Mucosa of descending colon (tissue), 3 donors: ENCODE measurements at regions not wholly inside any gene's neighbourhood (a gene's known extent, or its start where the extent isn't known, plus 50 kb on each side); places are given as distances from the start of the nearest gene placed in this dataset.
A peak's percentile ranks its signal among the peaks of the same experiment; 100 is the strongest.

Experiments
- ATAC-seq: fragments of 200-7000 bp; cut with Tn5 transposase; one replicate; pipeline ENCODE4 v1.9.1; 2020; ENCODE audit warnings: mild to moderate bottlenecking, moderate library complexity
- DNase-seq, 3 donors: peaks; one replicate each; pipeline ENCODE4 v3.0.0-alpha.2; 2020
- H3K36me3 ChIP-seq: fragments of 200-600 bp; one replicate; pipeline ENCODE4 v1.8.0; 2021; ENCODE audit warnings: low read depth, mild to moderate bottlenecking
- H3K4me1 ChIP-seq: fragments of 200-600 bp; one replicate; pipeline ENCODE4 v1.8.0; 2021; ENCODE audit warnings: low read depth, mild to moderate bottlenecking
- H3K4me3 ChIP-seq: fragments of 200-600 bp; one replicate; pipeline ENCODE4 v1.8.0; 2021; ENCODE audit warnings: mild to moderate bottlenecking
- H3K9me3 ChIP-seq: fragments of 200-600 bp; one replicate; pipeline ENCODE4 v1.8.0; 2021; ENCODE audit warnings: mild to moderate bottlenecking
- CTCF ChIP-seq: fragments of 200-600 bp; IDR thresholded peaks from one replicate; pipeline ENCODE4 v1.8.0; 2022; ENCODE audit warnings: antibody characterized with exemption, mild to moderate bottlenecking
- intact Hi-C, 2 donors: fragments of 100-400 bp; cut with DNase I in 1 of 2; cut with micrococcal nuclease in 1 of 2; formaldehyde crosslinking; loops; one replicate each; pipeline versions ENCODE4 v1.11.0 to v1.11.1; 2022; cut with DNase I, micrococcal nuclease
- donor health status: DM: no; HTN: no; CAD: no; lungs with moderate emphysema.
- donor health status: DM: no; HTN: no; CAD: no.
- donor health status: DM: no; HTN: yes; CAD: no.

- H3K4me3 ChIP-seq: no peak overlapping the region
- intact Hi-C loops: no loop called here
- DNase-seq (no peak), ATAC-seq (no peak)
- TF ChIP-seq CTCF: no peak
- peaks cover 5% of the 10 kb centered on the region for H3K4me1 ChIP-seq
- H3K36me3 ChIP-seq: no peaks in the 10 kb centered on the region
- no peaks in the 10 kb centered on the region for H3K9me3 ChIP-seq
These were observed 79.0 kb upstream of the MEDAG start for GRCh38 chr13:30826911-30827577.

- H3K9me3 ChIP-seq: no peaks in the 10 kb centered on the region
- no peak for TF ChIP-seq CTCF
- peaks cover 6% of the 10 kb centered on the region for H3K4me1 ChIP-seq
- ATAC-seq (no peak), DNase-seq (no peak)
- no peak overlapping the region for H3K4me3 ChIP-seq
- intact Hi-C loops: no loop called here
- no peaks in the 10 kb centered on the region for H3K36me3 ChIP-seq
These were observed 78.5 kb upstream of the MEDAG start for GRCh38 chr13:30827578-30827925.

GRCh38 chr13:30829145-30829832 is 76.8 kb upstream of the MEDAG start:
- TF ChIP-seq CTCF: no peak
- Histone ChIP-seq H3K4me3 (no peak overlapping the region), H3K36me3 (no peaks in the 10 kb centered on the region), H3K4me1 (peaks cover 14% of the 10 kb centered on the region), H3K9me3 (no peaks in the 10 kb centered on the region)
- no peak for ATAC-seq
- no peak for DNase-seq
- intact Hi-C loops: no loop called here

- Histone ChIP-seq H3K9me3 (no peaks in the 10 kb centered on the region), H3K4me1 (peaks cover 16% of the 10 kb centered on the region), H3K4me3 (no peak overlapping the region), H3K36me3 (no peaks in the 10 kb centered on the region)
- intact Hi-C loops: no loop called here
- no peak for TF ChIP-seq CTCF
- ATAC-seq (no peak), DNase-seq (no peak)
These were observed 76.0 kb upstream of the MEDAG start for GRCh38 chr13:30829833-30830637.

- intact Hi-C loops: no loop called here
- Histone ChIP-seq H3K4me1 (peaks cover 19% of the 10 kb centered on the region), H3K9me3 (no peaks in the 10 kb centered on the region), H3K4me3 (no peak overlapping the region), H3K36me3 (no peaks in the 10 kb centered on the region)
- DNase-seq (no peak), ATAC-seq (peak; percentile 5)
- no peak for TF ChIP-seq CTCF
These were observed 75.5 kb upstream of the MEDAG start for GRCh38 chr13:30830638-30830965.
